GM13977 (cell line): ENCODE measurements at regions not wholly inside any gene's neighbourhood (a gene's known extent, or its start where the extent isn't known, plus 50 kb on each side); places are given as distances from the start of the nearest gene placed in this dataset.

ENCODE experiments used
- DNase-seq: peaks from one replicate; pipeline ENCODE4 v3.0.0; 2012; ENCODE audit warnings: low spot score
- in situ Hi-C: fragments of 300-500 bp; cut with MboI; formaldehyde crosslinking; loops from one replicate; pipeline ENCODE4 v1.12.0; 2022; ENCODE audit warnings: low sequenced_read_pairs, low pct_unique_long_range_greater_than_20kb, mixed read lengths, inconsistent platforms; ENCODE audit not compliant: unreplicated experiment
- TF ChIP-seq, protein P1 (sequence below): IDR thresholded peaks from 2 replicates; pipeline ENCODE4 v1.5.1; 2012; ENCODE audit warnings: mild to moderate bottlenecking, control low read depth; ENCODE audit not compliant: insufficient read depth; ENCODE audit errors: extremely low read depth, missing control alignments

DNA sequence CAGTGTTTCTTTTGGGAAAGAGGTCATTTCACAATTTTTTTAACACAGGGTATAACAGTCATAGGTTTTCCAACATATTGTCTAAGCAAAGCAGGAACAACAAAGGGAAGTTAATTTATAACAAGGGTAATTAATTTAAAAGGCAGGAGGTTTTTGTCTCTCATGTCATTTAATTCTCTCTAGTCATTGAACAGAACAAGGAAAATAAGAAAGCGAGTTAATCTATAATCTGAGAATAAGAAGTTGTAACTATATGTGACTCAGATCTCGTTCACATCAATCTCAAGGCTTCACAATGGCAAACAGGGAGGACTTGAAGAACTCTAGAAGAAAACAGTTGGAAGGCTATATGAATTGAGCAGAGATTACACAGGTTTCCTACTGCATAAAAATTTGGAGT, 579.8 kb upstream of the CCDC54 start:
- TF ChIP-seq, protein P1, sequence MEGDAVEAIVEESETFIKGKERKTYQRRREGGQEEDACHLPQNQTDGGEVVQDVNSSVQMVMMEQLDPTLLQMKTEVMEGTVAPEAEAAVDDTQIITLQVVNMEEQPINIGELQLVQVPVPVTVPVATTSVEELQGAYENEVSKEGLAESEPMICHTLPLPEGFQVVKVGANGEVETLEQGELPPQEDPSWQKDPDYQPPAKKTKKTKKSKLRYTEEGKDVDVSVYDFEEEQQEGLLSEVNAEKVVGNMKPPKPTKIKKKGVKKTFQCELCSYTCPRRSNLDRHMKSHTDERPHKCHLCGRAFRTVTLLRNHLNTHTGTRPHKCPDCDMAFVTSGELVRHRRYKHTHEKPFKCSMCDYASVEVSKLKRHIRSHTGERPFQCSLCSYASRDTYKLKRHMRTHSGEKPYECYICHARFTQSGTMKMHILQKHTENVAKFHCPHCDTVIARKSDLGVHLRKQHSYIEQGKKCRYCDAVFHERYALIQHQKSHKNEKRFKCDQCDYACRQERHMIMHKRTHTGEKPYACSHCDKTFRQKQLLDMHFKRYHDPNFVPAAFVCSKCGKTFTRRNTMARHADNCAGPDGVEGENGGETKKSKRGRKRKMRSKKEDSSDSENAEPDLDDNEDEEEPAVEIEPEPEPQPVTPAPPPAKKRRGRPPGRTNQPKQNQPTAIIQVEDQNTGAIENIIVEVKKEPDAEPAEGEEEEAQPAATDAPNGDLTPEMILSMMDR: no peak
- DNase-seq: no peak
- in situ Hi-C loops: no loop called here

DNA sequence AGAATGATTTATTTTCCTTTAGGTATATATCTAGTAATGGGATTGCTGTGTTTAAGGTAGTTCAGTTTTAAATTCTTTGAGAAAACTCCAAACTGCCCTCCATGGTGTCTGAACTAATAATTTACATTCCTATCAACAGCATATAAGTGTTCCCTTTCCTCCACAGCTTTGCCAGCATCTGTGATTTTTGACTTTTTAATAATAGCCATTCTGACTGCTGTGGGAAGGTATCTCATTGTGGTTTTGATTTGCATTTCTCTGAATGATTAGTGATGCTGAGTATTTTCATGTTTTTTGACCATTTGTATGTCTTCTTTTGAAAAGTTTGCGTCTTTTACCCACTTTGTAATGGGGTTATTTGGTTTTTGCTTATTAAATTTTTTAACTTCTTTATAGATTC, 571.6 kb upstream of the CCDC54 start:
- in situ Hi-C loops: no loop called here
- DNase-seq: no peak
- TF ChIP-seq, protein P1: no peak

DNA sequence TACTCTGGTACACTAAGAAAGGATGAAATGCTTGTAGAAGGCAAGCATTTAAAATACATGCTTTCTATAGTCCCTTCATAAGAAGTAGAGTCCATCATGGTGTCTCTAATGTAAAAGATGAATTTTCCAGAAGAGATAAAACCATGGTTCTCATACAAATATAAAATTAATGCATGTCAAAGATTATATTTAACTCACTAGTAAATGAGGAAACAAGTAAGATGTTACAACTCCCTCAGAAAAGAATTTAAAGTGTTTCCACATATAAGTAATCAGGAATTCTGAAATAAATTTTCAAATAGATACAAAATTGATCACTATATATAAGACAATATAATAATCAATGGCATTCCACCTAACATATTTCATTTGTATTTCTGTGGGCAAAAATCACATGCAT, 570.3 kb upstream of the CCDC54 start:
- in situ Hi-C loops: no loop called here
- no peak for DNase-seq
- TF ChIP-seq, protein P1: no peak

DNA sequence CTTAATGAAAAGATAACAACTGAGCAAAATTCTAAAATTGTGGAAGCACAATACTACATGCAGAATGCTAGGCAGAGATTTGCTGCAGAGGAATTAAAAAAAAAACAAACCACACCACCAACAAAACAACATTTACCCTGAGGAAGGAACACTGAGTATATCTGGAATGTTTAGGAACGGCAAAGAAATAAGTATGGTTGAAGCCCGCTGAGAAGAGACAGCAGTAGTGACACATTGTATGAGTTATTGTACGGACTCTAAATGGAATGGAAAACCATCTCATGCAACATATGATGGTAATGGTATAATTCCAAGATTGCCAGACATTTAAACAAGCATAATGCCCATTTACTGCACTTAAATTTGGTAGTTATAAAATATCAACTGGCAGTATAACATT, 568.2 kb upstream of the CCDC54 start:
- in situ Hi-C loops: no loop called here
- TF ChIP-seq, protein P1: no peak
- no peak for DNase-seq

DNA sequence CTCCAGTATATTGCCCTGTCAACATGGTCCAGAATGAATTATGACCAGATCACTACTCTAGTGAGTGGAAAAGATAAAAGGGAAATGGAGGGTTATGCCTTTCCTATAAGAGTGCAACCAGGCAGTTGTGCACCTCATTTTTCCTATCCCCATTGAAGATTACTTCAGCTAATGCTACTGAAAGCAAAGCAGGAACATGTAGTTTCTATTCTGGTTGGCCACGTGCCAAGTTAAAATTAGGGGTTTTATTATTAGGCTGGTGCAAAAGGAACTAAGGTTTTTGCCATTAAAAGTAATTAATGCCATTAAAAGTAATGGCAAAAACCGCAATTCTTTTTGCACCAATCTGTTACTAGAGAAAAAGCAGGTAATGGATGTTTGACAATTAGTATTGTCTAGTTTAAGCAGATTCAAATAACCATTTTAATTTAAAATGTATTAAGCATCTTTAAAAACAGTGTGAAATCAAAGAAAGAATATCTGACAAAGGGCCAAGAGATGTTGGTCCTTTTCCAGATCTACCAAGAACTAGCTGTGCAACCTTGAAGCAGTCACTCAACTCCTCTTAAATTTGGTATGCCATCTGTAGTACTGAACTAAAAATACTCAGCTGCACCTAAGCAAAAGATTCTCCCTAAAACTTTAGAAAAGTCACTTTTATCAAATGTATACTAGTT, 567.5 kb upstream of the CCDC54 start:
- in situ Hi-C loops: no loop called here
- DNase-seq: no peak
- TF ChIP-seq, protein P1: no peak

DNA sequence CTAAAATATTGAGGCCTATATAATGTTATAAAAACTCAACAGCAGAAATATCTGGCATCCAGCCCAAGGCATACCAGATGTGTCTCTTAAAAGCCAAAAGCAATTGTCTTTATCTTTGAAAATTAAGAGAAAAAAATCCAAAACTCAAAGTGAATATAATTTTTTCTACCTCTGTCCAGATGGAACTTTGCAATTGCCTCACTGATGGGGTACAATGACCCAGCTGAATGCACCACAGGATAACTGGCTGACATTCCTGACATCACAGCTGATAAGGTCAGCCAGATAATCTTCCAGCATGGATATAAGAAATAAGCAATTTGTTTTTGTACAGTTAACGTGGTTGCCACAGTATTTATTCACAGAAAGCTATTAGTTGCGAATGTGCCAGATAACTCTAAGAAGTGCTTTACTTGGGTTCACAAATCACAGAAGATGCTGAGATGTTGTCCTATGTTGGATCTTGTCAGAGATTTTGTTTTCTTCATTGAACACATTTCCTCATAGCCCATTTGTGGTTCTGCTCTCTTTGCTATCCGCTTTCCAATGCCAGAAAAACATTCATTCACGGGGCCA, 566.9 kb upstream of the CCDC54 start:
- no peak for DNase-seq
- in situ Hi-C loops: no loop called here
- TF ChIP-seq, protein P1: no peak
